Activated CD8-positive, alpha-beta T cell treated with anti-CD3 and anti-CD28 coated beads for 36 hours (primary cell): ENCODE measurements at regions not wholly inside any gene's neighbourhood (a gene's known extent, or its start where the extent isn't known, plus 50 kb on each side); places are given as distances from the start of the nearest gene placed in this dataset.

ENCODE experiments used
- ATAC-seq: fragments of 200-7000 bp; cut with Tn5 transposase; one replicate; pipeline ENCODE4 v1.10.0; 2021; ENCODE audit warnings: mild to moderate bottlenecking, moderate library complexity
- CTCF ChIA-PET: fragments of 350-600 bp; sonication (Branson Sonifier 250); formaldehyde crosslinking; loops from one replicate; lab custom pipeline; 2021; ENCODE audit warnings: antibody characterized with exemption; lab: Charles Lee
- POLR2A ChIA-PET: fragments of 350-600 bp; sonication (Branson Sonifier 250); formaldehyde crosslinking; loops from one replicate; lab custom pipeline; 2021; ENCODE audit warnings: antibody characterized with exemption; lab: Charles Lee
- DNase-seq: peaks from one replicate; pipeline ENCODE4 v3.0.0-alpha.2; 2020
- H3K27ac Mint-ChIP-seq: one replicate; pipeline ENCODE4 v1.8.0; 2021; ENCODE audit warnings: mild to moderate bottlenecking, mixed read lengths
- H3K27me3 Mint-ChIP-seq: one replicate; pipeline ENCODE4 v1.8.0; 2021; ENCODE audit warnings: mixed read lengths
- H3K36me3 Mint-ChIP-seq: one replicate; pipeline ENCODE4 v1.8.0; 2021; ENCODE audit warnings: low read depth, mixed read lengths
- H3K4me1 Mint-ChIP-seq: one replicate; pipeline ENCODE4 v1.8.0; 2021; ENCODE audit warnings: low read depth, mixed read lengths
- H3K4me3 Mint-ChIP-seq: one replicate; pipeline ENCODE4 v1.8.0; 2021; ENCODE audit warnings: mild to moderate bottlenecking, moderate library complexity, mixed read lengths
- H3K9me3 Mint-ChIP-seq: one replicate; pipeline ENCODE4 v1.8.0; 2021; ENCODE audit warnings: mixed read lengths
- intact Hi-C: fragments of 100-400 bp; cut with micrococcal nuclease; formaldehyde crosslinking; loops from one replicate; pipeline ENCODE4 v1.10.0; 2022
- TF ChIP-seq, protein P1 (sequence below): fragments of 200-600 bp; IDR thresholded peaks from one replicate; pipeline ENCODE4 v1.8.0; 2022; ENCODE audit warnings: antibody characterized with exemption, mild to moderate bottlenecking

DNA sequence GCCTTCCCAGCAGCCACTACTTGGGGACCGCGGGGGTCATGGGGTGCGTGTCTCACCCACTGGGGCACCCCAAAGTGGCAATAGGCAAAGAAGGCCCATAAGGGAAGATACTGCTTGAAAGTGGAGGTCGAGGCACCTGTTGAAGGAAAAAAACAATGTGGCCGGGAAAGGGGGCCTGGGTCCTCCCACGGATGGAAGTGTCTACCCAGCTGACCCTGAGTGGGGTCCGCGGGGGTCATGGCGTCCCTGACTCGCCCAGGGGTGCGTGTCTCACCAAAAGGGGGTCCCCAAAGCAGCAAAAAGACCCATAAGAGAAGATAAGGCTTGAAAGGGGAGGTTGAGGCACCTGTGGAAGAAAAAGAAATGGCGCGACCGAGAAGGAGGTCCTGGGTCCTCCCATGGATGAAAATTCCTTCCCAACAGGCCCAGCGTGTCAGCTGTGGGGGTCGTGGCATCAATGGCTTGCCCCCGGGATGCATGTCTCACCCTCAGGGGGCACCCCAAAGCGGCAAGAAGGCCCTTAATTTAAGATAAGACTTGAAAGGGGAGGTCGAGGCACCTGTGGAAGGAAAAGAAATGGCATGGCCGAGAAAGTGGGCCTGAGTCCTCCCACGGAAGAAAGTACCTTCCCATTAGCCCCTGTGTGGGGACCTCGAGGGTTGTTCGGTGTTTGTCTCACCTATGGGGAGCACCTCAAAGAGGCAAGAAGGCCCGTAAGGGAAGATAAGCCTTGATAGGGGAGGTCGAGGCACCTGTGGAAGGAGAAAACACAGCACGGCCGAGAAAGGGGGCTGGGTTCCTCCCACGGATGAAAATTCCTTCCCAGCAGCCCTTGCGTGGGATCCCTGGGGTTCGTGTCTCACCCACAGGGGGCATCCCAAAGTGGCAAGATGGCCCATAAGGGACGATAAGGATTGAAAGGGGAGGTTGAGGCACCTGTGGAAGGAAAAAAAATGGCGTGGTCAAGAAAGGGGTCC is 266.0 kb downstream of the ALG10 start:
- no peak overlapping the region for H3K4me3 Mint-ChIP-seq
- no peak overlapping the region for H3K27ac Mint-ChIP-seq
- H3K27me3 Mint-ChIP-seq: no peaks in the 10 kb centered on the region
- intact Hi-C loops: no loop called here
- no peaks in the 10 kb centered on the region for H3K36me3 Mint-ChIP-seq
- DNase-seq: no peak
- ATAC-seq: no peak
- ChIA-PET CTCF (no interaction called here), POLR2A (no interaction called here)
- H3K9me3 Mint-ChIP-seq: peaks cover 23% of the 10 kb centered on the region
- no peaks in the 10 kb centered on the region for H3K4me1 Mint-ChIP-seq
- TF ChIP-seq, protein P1, sequence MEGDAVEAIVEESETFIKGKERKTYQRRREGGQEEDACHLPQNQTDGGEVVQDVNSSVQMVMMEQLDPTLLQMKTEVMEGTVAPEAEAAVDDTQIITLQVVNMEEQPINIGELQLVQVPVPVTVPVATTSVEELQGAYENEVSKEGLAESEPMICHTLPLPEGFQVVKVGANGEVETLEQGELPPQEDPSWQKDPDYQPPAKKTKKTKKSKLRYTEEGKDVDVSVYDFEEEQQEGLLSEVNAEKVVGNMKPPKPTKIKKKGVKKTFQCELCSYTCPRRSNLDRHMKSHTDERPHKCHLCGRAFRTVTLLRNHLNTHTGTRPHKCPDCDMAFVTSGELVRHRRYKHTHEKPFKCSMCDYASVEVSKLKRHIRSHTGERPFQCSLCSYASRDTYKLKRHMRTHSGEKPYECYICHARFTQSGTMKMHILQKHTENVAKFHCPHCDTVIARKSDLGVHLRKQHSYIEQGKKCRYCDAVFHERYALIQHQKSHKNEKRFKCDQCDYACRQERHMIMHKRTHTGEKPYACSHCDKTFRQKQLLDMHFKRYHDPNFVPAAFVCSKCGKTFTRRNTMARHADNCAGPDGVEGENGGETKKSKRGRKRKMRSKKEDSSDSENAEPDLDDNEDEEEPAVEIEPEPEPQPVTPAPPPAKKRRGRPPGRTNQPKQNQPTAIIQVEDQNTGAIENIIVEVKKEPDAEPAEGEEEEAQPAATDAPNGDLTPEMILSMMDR: no peak

DNA sequence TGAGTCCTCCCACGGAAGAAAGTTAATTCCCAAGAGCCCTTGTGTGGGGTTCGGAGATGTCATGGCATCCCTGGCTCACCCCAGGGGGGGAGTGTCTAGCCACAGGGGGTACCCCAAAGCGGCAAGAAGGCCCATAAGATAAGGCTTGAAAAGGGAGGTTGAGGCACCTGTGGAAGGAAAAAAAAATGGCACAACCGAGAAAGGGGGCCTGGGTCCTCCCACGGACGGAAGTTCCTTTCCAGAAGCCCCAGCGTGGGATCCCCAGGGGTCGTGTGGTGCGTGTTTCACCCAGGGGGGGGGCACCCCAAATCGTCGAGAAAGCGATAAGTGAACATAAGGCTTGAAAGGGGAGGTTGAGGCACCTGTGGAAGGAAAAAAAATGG is 266.7 kb downstream of the ALG10 start:
- CTCF ChIA-PET: no interaction called here
- intact Hi-C loops: no loop called here

DNA sequence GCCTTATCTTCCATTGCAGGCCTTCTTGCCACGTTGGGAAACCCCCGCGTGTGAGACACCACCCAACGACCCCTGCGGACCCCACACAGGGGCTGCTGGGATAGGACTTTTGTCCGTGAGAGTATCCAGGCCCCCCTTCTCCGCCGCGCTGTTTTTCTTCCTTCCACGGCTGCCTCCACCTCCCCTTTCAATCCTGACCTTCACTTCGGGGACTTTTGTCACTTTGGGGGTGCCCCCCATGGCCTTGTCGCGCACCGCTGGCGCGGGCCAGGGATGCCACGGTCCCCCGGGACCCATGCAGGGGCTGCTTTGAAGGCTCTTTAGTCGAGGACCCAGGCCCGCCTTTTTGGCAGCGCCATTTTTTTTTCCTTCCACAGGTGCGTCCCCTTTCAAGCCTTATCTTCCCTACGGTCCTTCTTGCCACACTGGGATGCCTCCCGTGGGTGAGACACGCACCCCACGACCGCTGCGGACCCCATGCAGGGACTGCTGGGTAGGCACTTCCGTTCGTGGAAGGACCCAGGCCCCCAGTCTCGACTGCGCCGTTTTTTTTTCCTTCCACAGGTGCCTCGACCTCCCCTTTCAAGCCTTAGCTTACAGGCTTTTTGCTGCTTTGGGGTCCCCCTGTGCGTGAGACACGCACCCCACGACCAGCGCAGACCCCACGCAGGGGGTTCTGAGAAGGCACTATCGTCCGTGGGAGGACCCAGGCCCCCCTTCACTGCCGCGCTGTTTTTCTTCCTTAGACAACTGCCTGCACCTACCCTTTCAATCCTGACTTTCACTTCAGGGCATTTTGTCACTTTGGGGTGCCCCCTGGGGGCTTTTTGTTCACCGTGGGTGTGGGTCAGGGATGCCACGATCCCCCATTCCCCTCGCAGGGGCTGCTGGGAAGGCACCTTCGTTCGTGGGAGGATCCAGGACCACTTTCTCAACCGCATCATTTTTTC is 267.4 kb downstream of the ALG10 start:
- TF ChIP-seq, protein P1: no peak
- ChIA-PET POLR2A (no interaction called here), CTCF (no interaction called here)
- H3K27ac Mint-ChIP-seq: no peak overlapping the region
- no peaks in the 10 kb centered on the region for H3K27me3 Mint-ChIP-seq
- intact Hi-C loops: no loop called here
- H3K36me3 Mint-ChIP-seq: no peaks in the 10 kb centered on the region
- H3K4me3 Mint-ChIP-seq: no peak overlapping the region
- ATAC-seq: no peak
- no peaks in the 10 kb centered on the region for H3K4me1 Mint-ChIP-seq
- DNase-seq: no peak
- peaks cover 19% of the 10 kb centered on the region for H3K9me3 Mint-ChIP-seq

More for the DNA sequence above, 266.7 kb downstream of the ALG10 start:
- DNase-seq (no peak), ATAC-seq (no peak)
- no peak overlapping the region for H3K27ac Mint-ChIP-seq
- POLR2A ChIA-PET: no interaction called here
- no peaks in the 10 kb centered on the region for H3K36me3 Mint-ChIP-seq
- H3K4me3 Mint-ChIP-seq: no peak overlapping the region
- H3K27me3 Mint-ChIP-seq: no peaks in the 10 kb centered on the region
- no peaks in the 10 kb centered on the region for H3K4me1 Mint-ChIP-seq
- peaks cover 23% of the 10 kb centered on the region for H3K9me3 Mint-ChIP-seq
- TF ChIP-seq, protein P1: no peak

DNA sequence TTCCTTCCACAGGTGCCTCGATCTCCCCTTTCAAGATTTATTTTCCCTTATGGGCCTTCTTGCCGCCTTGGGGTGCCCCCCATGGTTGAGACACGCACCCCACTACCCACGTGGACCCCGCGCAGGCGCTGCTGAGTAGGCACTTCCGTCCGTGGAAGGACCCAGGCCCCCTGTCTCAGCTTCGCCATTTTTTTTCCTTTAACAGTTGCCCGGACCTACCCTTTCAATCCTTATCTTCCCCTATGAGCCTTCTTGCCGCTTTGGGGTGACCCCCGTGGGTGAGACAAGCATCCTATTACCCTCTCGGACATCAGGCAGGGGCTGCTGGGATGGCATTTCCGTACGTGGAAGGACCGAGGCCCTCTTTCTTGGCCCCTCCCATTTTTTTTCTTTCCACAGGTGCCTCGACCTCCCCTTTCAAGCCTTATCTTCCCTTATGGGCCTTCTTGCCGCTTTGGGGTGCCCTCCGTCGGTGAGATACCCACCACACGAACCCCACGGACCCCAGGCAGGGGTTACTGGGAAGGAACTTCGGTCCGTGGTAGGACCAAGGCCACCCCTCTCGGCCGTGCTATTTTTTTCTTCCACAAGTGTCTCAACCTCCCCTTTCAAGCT is 268.2 kb downstream of the ALG10 start:
- ATAC-seq (no peak), DNase-seq (no peak)
- Mint-ChIP-seq H3K27me3 (no peaks in the 10 kb centered on the region), H3K4me3 (no peak overlapping the region), H3K27ac (no peak overlapping the region), H3K9me3 (peaks cover 21% of the 10 kb centered on the region), H3K36me3 (peaks cover 2% of the 10 kb centered on the region), H3K4me1 (no peaks in the 10 kb centered on the region)
- TF ChIP-seq, protein P1: no peak
- ChIA-PET CTCF (no interaction called here), POLR2A (no interaction called here)
- intact Hi-C loops: no loop called here
